ENCODE measurements at regions not wholly inside any gene's neighbourhood (a gene's known extent, or its start where the extent isn't known, plus 50 kb on each side); places are given as distances from the start of the nearest gene placed in this dataset.
"Not testable (repeated sequence)": the region's sequence is repeated elsewhere in the genome, so short reads cannot be mapped to it uniquely, and the experiment has no call there.

DNA sequence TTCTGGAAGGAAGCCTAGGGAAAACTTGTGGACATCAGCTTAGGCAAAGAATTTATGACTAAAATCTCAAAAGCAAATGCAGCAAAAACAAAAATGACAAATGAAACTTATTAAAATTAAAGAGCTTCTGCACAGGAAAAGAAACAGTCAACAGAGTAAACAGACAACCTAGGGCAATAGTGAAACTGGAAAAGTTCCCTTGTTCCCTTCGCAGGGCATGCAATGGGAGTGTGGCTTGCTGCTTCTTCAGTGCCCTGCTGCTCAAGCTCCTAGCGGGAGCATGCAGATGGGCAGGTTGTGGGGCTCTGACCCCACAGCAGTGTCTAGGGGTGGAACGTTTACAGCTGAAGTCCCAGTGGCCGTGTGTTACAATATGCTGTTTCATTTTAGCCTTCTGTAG lies 1797.4 kb downstream of the NCAM2 start:
- DNase-seq: no peak

DNA sequence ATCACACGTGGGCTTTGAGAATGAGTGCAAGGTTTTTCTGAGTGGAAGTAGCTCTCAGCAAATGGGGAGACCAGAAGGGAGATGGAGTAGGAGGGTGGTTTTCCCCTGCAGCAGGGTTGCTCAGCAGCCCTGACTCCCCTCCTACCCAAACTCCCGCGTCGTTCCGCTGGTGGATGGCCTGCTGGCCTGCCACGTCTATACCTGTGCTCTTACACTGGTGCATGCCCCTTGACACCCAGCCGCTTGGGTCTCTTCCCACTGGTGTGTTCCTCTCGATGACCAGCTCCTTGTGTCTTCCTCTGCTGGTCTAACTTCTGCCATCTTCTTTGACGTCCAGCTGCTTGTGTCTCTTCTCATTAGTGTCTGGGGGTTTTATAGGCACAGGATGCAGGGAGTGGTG lies 1797.9 kb downstream of the NCAM2 start:
- DNase-seq: no peak

DNA sequence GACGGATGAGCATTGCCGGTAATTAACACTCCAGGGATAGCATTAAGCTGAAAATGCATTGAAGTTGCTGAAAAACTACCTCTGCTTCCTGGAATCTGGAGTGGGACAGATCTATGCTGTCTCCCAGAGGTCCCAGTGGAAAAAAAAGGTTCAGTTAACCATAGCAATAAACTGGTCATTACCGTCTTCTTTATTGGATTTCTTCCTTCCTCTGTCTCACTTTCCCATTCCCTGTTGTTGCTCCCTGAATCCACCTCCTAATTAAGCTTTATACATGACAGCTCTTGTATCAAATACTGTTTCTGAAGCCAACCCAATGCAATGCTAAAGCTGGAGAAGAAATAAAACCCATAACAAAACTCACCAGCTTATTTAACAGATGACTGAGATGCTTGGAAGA lies 1805.9 kb downstream of the NCAM2 start:
- DNase-seq: no peak

DNA sequence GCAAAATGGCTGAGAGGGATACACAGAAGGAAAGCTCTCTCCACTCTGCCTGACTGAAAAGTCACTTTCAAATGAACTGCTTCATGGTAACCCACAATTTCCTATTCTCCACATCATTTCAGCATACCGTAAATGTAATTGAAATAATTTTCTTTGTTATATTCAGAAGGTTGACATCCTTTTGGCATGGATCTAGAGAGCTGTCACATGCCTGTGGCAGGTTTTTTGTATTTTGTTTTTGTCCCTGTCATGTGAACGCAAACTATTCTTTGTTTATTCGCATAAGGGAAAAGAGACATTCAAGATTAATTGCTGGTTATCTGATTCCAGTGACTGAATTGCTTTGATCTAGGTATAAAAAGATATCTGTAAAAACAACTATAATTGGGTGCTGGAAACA lies 1808.1 kb downstream of the NCAM2 start:
- no peak for DNase-seq

DNA sequence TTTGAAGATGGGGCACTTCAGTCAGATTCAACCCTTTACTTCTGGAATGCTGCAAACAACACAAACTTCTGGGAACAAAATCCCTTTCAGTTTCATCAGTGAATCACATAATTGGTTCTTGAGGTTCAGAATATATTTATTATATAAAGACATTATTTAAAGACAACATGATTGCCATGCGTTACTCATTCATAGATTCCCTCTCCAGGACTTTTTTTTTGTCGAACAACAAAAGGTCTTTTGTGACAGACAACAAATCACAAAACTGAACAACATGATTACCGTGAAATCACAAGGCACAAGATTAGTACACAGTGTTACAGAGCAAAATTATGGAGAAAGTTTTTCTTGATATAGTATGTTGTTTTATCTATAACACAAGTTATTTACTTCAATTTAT lies 1815.0 kb downstream of the NCAM2 start:
- DNase-seq: no peak

DNA sequence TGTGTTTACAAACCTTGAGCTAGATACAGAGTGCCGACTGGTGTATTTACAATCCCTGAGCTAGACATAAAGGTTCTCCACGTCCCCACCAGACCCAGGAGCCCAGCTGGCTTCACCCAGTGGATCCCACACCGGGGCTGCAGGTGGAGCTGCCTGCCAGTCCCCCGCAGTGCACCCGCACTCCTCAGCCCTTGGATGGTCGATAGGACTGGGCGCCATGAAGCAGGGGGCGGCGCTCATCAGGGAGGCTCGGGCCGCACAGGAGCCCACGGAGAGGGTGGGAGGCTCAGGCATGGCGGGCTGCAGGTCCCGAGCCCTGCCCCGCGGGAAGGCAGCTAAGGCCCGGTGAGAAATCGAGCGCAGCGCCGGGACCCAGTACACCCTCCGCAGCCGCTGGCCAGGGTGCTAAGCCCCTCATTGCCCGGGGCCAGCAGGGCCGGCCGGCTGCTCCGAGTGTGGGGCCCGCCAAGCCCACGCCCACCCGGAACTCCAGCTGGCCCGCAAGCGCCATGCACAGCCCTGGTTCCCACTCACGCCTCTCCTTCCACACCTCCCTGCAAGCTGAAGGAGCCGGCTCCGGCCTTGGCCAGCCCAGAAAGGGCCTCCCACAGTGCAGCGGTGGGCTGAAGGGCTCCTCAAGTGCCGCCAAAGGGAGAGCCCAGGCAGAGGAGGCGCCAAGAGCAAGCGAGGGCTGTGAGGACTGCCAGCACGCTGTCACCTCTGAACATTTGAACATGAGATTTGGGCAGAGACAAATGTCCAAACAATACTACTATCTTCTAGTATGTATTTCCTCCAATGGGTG lies 1820.7 kb downstream of the NCAM2 start:
- not testable (repeated sequence) for DNase-seq

DNA sequence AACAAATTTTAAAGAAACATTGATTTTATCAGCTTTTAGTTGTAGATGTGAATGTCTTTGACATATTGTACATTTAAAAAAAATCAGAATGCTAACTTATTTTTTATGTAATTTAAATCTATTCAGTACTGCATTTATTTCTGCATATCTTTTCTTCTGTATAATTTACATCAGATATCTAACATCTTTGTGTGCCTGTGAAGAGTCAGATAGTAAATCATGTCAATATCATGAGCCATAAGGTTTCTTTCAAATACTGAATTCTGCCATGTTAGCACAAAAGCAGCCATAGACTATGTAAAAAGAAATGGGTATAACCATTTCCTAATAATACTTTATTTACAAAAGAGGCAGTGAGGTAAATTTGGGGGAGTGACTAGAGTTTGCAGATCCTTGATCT lies 1829.2 kb downstream of the NCAM2 start:
- no peak for DNase-seq

DNA sequence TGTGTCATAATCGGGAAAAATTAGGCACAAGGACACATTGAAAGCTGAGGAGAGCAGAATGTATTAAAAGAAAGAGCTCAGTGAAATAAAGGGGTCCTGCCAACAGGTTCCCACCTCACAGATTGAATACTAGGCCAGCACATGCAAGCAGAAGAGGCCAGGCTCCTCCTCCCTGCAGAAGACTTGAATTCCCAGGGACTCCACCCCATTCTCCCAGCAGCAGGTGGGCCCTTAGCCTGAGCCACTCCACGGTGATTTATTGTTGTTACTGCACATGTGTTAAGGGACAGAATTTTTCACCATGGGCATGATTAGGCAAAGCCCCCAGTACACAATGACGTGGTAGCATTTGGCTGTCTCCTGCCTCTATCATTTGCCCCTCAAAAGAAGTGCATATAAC lies 1844.7 kb downstream of the NCAM2 start:
- DNase-seq: peak; percentile 62

DNA sequence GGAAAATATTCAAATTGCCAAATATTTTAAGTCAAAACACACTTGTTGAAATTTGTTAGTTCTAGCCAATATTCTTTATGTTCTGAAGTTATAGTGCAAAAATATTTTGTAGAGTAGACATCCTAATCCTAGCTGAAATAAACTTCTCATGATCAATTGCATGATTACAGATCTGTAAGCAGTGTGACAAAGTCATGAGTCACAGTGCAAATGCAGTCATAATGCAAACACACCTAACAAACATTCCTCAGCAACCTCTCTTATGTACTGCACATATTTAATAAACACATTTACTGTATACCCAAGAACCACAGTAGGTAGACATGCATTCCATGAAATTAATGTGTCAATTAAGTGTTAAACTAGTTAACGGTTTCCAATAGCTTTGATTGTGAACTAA lies 1857.4 kb downstream of the NCAM2 start:
- no peak for DNase-seq

DNA sequence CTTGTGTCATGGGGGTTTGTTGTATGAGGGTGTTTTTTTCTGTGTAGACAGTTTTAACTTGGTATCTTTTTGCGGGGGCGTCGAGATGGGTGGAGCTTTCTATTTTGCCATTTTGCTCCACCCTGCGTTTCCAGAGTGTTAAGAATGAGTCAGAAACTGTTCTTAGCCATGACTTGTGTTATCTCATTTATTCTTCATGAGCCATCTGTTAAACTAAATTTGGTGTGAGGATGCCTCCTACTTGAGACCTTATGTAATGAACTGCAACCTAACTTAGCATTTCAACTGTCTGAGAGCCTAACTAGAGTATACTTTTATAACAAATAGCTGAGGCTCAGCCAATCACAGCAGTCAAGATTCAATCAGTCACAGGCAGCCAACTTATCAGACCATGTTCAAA lies 1873.5 kb downstream of the NCAM2 start:
- no peak for DNase-seq

DNA sequence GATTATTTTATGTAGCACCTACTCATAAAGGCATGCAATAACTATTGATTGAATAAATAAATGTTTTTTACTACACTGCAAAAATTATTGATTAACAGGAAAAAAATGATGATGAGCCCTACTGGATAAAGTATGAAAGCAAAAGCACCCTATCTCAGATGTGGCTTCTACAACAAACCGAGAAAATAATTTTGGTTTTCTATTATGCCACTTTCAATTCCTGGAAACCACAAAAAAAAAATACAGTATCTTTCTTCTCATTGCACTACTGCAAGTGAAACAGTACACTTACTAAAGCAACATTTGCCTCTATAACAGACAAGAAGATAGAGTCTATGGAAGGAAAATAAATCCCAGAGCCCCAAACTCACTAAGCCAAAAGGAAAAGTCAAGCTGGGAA lies 1882.4 kb downstream of the NCAM2 start:
- no peak for DNase-seq

DNA sequence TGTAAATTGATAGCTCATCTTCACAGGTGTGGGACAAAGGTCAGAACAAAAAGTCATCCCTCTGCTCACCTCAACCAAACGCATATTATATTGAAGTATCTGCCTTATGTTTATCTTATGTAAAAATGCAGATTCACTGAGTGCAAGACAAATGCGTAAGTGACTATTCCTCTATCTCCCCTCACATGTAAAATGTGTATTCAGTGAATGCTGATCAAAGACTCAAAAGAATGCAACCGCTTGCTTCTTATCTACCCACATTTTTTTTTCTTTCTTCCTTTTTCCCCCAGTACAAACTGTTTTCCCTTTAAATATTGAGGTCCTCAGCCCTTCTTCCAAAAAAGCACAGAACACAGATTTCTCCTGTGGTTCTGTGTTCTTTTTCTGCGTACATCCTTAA lies 1882.9 kb downstream of the NCAM2 start:
- no peak for DNase-seq

DNA sequence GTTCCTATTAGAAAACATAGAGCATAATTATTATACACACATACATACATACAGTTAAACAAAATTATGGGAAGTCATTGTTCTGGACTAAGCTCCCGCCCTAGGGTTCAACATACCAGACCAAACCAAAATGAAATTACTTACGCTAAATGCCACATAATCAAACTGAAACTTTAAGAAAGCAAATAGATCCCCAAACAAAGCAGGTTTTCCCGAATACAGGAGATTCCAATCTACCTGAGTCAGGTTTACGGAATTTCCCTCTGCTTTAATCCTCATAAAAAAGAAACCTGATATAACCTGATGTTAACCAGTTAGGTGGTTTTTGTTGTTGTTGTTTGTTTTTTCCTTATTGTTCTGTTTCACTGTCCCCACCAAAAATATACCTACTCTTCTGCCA lies 1886.9 kb downstream of the NCAM2 start:
- no peak for DNase-seq

DNA sequence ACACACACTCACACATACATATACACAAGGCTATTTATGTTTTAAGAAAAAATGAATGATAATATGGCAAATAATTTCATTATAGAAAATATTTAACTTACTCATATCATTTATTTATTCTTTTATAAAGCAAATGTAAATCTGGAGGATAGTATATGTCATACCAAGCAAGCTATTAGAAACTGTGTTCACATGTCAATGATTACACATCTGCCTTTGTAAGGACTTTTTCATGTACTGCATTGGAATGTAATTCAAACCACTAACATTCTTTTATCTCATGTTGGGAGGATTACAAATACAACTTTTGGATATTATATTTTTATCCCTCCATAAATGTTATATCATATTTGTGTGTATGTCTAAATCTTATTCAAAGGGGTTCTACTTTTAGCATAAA lies 1887.4 kb downstream of the NCAM2 start:
- no peak for DNase-seq

DNA sequence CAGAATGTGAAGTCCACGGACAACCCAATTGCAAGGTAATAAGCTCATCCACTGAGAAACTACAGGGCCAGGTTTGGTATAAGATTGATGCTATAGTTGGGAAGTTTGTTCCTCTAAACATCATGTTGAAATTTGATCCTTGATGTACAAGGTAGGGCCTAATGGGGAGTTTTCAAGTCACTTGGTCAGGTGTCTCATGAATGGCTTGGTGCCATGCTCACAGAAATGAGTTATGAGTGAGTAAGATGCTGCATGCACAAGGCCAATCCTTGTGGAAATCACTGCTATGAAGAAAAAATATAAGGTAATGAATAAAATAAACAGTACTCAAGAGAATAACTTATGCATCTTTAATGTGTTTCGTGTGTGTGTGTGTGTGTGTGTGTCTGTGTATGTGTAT lies 1891.2 kb downstream of the NCAM2 start:
- no peak for DNase-seq

DNA sequence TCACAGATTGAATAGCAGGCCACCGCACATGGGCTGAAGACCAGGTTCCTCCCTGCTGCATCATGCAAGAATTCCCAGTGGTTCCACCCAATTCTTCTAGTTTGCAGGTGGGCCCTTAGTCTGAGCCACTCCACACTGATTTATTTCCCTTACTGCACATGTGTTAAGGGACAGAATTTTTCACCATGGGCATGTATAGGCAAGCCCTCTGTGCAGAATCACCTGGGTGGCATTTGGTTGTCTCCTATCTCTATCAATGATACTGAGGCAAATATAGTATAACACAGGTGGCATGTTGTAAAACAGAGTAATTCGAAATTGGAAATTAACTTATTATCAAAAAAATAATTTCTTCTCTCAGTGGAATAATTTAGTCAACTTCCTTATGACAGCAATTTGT lies 1892.4 kb downstream of the NCAM2 start:
- peak; percentile 12 for DNase-seq

DNA sequence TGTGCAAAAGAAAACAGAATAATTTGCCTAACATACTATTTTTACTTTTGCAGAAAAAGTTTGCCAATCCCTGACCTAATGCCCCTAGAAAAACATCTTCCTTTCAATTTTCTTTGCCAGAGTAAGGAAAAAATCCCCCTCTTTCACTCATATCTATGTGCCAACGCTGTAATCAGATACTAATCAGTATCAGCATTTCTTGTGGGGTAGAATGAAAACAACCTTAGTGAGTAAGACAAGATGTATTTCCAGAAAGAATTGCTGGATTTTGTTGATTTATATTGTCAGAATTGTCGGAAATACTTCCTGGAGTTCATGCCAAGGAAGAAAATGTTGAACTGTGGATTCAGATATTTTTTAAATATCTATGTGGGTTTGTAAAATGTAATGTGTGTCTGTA lies 1893.8 kb downstream of the NCAM2 start:
- DNase-seq: no peak

DNA sequence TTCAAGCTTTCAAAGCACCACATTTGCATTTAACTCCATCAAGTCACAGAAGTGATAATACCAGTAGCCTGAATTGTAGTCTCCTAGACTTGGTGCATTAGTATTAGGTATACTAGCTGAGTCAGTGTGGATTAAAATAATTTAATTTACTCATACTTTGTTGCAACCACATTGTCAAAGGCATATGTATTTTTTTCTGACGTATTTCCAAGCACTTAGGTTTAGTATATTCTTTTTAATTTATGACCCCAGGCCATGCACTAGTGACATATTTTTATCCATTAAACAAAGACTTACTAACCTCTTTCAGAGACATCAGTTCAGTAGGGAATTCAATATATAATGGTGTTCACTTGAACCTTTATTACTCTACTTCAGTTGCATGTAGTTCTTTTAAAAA lies 1894.5 kb downstream of the NCAM2 start:
- no peak for DNase-seq

DNA sequence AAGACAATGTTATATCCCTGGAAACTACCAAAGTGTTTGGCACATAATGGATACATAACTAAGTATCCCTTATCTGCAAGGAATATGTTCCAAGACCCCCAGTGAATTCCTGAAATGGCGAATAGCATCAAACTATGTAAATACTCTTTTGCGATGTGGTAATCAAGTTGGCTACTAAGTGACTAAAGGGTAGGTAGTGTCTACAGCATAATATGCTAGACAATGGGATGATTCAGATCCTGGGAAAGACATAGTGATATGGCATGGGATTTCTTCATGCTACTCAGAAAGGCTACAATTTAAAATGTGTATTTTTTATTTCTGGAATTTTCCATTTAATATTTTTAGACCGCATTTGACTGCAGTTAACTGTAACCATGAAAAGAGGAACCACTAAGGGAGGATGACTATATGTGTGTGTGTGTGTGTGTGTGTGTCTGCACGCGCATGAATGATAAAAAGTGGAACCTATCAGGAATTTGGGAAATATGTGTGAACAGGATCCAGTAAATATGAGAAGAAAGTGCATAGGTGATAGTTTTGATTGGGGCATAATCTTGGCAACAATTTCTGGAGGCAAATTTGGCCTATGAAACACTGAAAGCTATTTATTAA lies 1899.9 kb downstream of the NCAM2 start:
- DNase-seq: no peak

DNA sequence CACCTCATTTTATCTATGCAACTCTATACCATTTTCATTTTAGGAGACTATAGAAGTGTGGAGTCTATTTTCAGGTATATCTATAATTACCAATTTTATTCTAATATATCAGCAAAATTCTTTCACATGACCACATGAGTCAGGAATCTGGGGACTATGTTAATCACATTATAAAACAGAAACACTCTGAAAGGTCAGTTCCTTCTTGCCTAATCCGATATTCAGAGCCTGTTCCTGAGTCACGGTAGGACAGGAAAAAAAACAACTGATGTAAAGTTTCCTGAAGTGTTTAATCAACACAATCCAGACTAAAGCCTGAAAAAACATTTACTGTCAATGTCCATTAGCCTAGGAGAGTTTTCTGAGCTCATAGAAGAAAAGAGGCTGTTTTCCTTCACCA lies 1902.3 kb downstream of the NCAM2 start:
- no peak for DNase-seq

DNA sequence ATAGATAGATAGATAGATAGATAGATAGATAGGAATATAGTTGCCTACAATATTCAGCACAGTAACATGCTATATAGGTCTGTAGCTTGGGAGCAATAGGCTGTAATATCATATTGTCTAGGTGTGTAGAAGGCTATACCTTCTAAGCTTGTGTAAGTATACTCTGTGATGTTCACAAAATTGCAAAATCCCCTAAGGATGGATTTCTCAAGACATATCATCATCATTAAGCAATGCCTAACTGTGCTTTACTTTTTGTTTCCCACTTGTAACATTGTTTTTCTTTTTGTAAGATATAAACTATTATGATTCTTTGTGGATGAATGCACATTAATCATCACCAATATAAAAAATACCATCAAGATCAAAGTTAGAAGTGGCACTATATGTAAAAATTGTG lies 1905.6 kb downstream of the NCAM2 start:
- DNase-seq: no peak

DNA sequence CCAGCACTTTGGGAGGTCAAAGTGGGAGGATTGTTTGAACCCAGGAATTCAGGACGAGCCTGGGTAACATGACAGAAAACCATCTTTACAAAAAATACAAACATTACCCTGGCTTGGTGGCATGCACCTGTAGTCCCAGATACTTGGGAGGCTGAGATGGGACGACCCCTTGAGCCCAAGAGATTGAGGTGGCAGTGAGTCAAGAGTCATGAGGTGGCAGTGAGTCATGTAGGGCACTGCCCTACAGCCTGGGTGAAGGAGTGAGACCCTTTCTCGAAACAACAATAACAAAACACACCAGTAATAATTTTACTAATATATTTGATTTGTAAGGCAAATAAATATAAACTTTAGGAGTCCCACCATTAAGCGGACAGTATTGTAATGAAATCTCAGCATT lies 1906.2 kb downstream of the NCAM2 start:
- DNase-seq: no peak

DNA sequence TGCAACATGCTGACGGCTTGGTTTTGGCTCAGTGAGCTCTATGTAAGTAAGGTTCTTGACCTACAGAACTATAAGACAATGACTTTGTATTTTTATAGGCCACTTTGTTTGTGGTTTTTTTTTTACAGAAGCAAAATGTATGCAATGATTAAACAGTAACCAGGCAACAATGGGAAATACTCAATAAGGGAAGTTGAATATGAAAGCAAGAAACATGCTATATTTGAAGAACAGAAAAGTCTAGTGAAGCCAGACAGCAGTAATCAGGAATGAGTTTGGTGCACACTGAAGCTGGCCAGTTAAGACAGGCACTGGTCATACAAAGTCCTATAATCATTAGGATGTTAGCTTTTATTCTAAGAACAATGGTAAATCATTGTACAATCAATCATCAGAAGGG lies 1926.8 kb downstream of the NCAM2 start:
- no peak for DNase-seq

DNA sequence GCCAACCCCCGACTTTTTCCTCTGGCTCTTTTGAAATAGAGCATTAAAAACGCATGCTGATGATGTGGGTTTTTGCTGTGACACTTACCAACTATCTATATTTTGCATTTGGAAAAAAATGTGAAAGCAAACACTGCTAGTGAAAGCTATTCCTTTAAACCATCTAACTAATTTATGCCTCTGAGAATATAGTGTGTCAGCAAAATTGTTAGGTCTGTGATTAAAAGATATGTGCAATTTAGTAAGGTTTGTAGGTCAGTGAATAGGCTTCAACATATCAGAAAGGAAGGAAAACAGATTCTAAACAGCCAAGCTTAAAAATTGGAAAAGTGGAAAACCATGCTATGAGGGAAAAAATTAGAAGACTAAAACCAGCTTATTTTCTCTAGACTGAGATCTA lies 1929.3 kb downstream of the NCAM2 start:
- DNase-seq: no peak
